Ishikawa (cell line): ENCODE measurements at regions not wholly inside any gene's neighbourhood (a gene's known extent, or its start where the extent isn't known, plus 50 kb on each side); places are given as distances from the start of the nearest gene placed in this dataset.

Experiments used
- CEBPB ChIP-seq: IDR thresholded peaks from 2 replicates; pipeline ENCODE4 v1.6.1; 2012
- CREB1 ChIP-seq: IDR thresholded peaks from 2 replicates; pipeline ENCODE4 v1.6.1; 2012; ENCODE audit warnings: low read depth
- EGR1 ChIP-seq: IDR thresholded peaks from 2 replicates; pipeline ENCODE4 v1.6.1; 2012
- EP300 ChIP-seq: IDR thresholded peaks from 2 replicates; pipeline ENCODE4 v1.6.1; 2012; ENCODE audit warnings: borderline replicate concordance
- FOXM1 ChIP-seq: IDR thresholded peaks from 2 replicates; pipeline ENCODE4 v1.6.1; 2012; ENCODE audit warnings: low read depth, borderline replicate concordance
- NFIC ChIP-seq: IDR thresholded peaks from 2 replicates; pipeline ENCODE4 v1.6.1; 2012
- RAD21 ChIP-seq: IDR thresholded peaks from 2 replicates; pipeline ENCODE4 v1.6.1; 2012; ENCODE audit warnings: low read depth
- REST ChIP-seq: IDR thresholded peaks from 2 replicates; pipeline ENCODE4 v1.6.1; 2012; ENCODE audit warnings: low read depth, mild to moderate bottlenecking
- TAF1 ChIP-seq: IDR thresholded peaks from 2 replicates; pipeline ENCODE4 v1.6.1; 2012; ENCODE audit warnings: low read depth, mild to moderate bottlenecking
- TCF12 ChIP-seq: IDR thresholded peaks from 2 replicates; pipeline ENCODE4 v1.6.1; 2012; ENCODE audit warnings: low read depth
- TEAD4 ChIP-seq: IDR thresholded peaks from 2 replicates; pipeline ENCODE4 v1.6.1; 2012
- USF1 ChIP-seq: IDR thresholded peaks from 2 replicates; pipeline ENCODE4 v1.6.1; 2012
- YY1 ChIP-seq: IDR thresholded peaks from 2 replicates; pipeline ENCODE4 v1.6.1; 2012; ENCODE audit warnings: low read depth
- ZBTB7A ChIP-seq: IDR thresholded peaks from 2 replicates; pipeline ENCODE4 v1.6.1; 2012; ENCODE audit warnings: low read depth
- TF ChIP-seq, protein P1 (sequence below): IDR thresholded peaks from 2 replicates; pipeline ENCODE4 v1.6.1; 2012

DNA sequence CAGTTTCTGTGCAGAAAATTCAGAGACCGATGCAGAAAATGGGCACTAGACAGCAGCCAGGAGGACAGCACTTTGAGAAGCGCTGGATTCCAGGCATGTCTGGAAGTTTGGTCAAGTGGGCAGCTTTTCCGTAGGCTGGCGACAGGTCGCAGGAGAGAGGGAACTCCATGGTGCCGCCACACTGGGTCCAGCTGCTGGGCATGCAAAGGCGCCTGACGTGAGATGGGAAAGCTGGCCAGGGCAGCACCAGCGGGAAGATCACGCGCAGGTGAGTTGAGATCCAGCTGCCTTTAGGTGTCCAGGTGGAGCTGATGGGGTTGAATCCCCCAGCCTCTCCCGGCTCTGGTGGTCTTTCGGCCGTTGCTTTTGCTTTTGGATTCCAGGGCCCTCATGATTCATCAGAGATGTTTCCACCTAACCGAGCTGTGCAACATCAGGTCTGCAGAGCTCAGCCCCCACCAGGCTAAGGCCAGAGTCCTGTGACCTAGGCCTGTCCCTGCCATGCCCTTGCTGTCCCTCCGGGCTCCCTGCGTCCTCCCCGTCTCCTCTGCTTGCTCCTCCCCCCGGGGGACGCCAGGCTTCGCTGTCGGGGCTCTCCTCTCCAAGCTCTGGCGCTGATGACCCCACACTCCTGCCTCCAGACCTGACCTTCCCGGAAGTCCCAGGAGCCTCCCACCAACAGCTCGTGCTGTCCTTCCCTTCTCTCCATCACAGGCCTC, 1001.7 kb downstream of the BRD1 start:
- TF ChIP-seq YY1 (no peak), FOXM1 (no peak), ZBTB7A (no peak)

DNA sequence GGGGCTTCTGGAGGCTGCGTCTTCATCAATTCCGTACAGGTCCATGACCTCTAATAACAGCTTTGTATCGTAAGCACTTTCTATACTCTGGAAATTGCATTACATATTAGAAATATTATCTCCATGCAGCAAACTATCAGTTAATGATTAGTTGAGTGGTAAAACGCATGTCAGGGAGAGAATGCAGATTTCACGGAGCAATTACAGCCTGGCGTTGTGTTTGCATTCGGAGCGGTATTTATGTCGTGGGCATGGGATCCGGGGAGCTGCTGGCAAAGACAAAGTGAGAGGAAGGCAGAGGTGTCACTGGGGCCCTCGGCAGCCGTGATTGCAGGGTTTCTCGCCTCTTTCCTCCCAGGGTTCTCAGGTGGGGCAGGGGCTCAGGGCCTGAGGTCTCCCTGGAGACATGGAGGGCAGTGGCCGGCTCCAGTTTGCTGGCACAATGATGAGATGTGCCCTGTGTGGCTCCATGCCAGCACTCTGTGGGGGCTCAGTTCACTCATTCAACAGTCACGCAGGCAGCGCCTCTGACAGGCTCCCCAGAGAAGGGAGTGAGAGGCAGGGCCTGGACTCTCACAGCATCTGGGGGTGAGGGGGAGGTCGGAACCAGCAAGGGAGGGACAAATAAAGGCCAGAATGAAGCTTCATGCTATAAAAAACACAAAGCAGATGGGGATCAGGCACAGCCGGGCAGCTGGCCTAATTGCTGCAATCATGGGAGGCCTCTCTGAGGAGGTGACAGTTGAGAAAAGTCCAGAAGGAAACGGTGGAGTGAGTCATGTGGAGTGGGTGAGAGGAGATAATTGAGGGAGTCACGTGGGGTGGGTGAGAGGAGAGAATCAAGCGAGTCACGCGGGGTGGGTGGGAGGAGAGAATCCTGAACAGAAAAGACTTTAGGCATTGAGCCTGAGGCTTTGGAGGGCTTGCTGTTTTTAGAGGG, 1002.7 kb downstream of the BRD1 start:
- TF ChIP-seq RAD21 (no peak), TAF1 (no peak), REST (no peak), ZBTB7A (no peak), USF1 (no peak), YY1 (no peak), CREB1 (no peak), CEBPB (no peak), EGR1 (no peak), EP300 (no peak)
- TF ChIP-seq, protein P1, sequence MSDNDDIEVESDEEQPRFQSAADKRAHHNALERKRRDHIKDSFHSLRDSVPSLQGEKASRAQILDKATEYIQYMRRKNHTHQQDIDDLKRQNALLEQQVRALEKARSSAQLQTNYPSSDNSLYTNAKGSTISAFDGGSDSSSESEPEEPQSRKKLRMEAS: no peak

DNA sequence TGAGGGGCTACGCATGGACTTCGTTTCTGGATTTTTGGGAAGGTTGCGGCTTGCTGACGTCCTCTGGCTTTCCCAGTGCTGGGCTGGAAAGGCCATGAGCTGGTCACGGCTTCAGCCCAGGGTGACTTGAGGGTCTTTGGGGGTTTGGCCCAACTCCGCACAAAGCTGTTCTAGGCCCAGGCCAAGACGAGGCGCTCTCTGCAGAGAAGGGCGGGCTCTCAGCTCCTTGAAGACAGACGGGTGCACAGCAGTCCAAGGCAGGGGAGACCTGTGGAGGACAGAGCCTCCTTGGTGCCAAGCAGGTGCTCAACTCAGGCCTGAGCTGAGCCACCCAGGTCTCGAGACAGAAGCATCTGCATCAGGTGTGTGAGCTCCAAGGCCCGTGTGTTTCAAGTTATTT, 1003.7 kb downstream of the BRD1 start:
- no peak for TF ChIP-seq NFIC
- no peak for TF ChIP-seq FOXM1
- TF ChIP-seq REST: no peak
- TF ChIP-seq EGR1: no peak
- no peak for TF ChIP-seq TCF12
- no peak for TF ChIP-seq RAD21
- no peak for TF ChIP-seq CREB1
- no peak for TF ChIP-seq USF1
- no peak for TF ChIP-seq YY1
- TF ChIP-seq ZBTB7A: no peak
- TF ChIP-seq EP300: no peak
- no peak for TF ChIP-seq TAF1
- no peak for TF ChIP-seq CEBPB
- TF ChIP-seq, protein P1: no peak
- TF ChIP-seq TEAD4: no peak

- TF ChIP-seq TCF12 (no peak), RAD21 (no peak), ZBTB7A (no peak), USF1 (no peak), CEBPB (no peak), FOXM1 (no peak), EP300 (no peak), NFIC (no peak), TEAD4 (no peak)
- TF ChIP-seq, protein P1: no peak
These were observed 1005.1 kb downstream of the BRD1 start for GRCh38 chr22:48822278-48823233.
